H1 (cell line): ENCODE measurements at regions not wholly inside any gene's neighbourhood (a gene's known extent, or its start where the extent isn't known, plus 50 kb on each side); places are given as distances from the start of the nearest gene placed in this dataset.

Experiments
- CEBPB ChIP-seq: IDR thresholded peaks from 2 replicates; pipeline ENCODE4 v1.6.1; 2012; ENCODE audit warnings: low read depth, low read length
- EP300 ChIP-seq, 2 experiments: IDR thresholded peaks; 1 replicate in 1 of 2; 2 replicates in 1 of 2; pipeline ENCODE4 v1.6.1; 2011 to 2012; ENCODE audit warnings: low read depth in 2 of 2, low read length in 2 of 2, mild to moderate bottlenecking in 2 of 2, borderline replicate concordance in 1 of 2, inconsistent platforms in 1 of 2, moderate library complexity in 1 of 2
- GABPA ChIP-seq: IDR thresholded peaks from 2 replicates; pipeline ENCODE4 v1.6.1; 2011; ENCODE audit warnings: mild to moderate bottlenecking, low read length, moderate library complexity, borderline replicate concordance; ENCODE audit not compliant: insufficient read depth
- JUN ChIP-seq: IDR thresholded peaks from 2 replicates; pipeline ENCODE4 v1.6.1; 2011; ENCODE audit warnings: low read depth, mild to moderate bottlenecking, improper control_type of control experiment, low read length
- RAD21 ChIP-seq, 2 experiments: IDR thresholded peaks in 1 of 2; conservative IDR thresholded peaks in 1 of 2; 2 replicates each; pipeline ENCODE4 v1.6.1; 2011; ENCODE audit warnings: low read depth in 2 of 2, low read length in 2 of 2, improper control_type of control experiment in 1 of 2, inconsistent platforms in 1 of 2, mild to moderate bottlenecking in 1 of 2, moderate library complexity in 1 of 2
- SP1 ChIP-seq: IDR thresholded peaks from 2 replicates; pipeline ENCODE4 v1.6.1; 2011; ENCODE audit warnings: low read depth, low read length
- TCF12 ChIP-seq: IDR thresholded peaks from 2 replicates; pipeline ENCODE4 v1.6.1; 2011; ENCODE audit warnings: low read depth, mild to moderate bottlenecking, low read length
- TF ChIP-seq, protein P1 (sequence below): IDR thresholded peaks from 2 replicates; pipeline ENCODE4 v1.6.1; 2011; ENCODE audit warnings: low read length, improper control_type of control experiment

DNA sequence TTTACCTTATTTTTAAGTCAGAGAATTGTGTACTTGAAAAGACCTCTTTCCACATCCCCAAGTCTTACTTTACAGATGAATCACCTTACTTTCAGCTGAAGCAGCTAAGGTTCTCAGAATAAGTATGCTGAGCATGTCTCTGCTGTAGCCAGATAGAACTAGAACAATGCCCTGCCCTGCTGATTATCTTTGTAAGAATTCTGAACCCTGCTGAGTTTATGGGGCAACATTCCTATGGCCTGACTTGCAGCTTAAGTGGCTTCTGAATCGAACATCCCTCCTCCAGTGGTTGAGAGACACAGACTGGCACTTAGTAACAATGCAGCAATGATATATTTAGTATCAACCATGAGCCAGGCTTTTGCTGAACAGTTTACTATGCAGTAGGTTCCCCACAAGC lies 592.0 kb upstream of the WWC1 start (continued):
- TF ChIP-seq RAD21 (IDR thresholded peaks at IDR 0.05 in 1 of 2, conservative IDR thresholded peaks at IDR 0.05 in 1 of 2; ENCODE audit: low read depth in 2 of 2, low read length in 2 of 2) (peak in 1 of 2 experiments; percentile 8; a peak in 2 of 4 replicates), SP1 (peak; percentile 77; the same call in 1 of the 2 replicates), JUN (peak; percentile 78), CEBPB (peak; percentile 87), GABPA (no peak), EP300 (IDR thresholded peaks at IDR 0.05; ENCODE audit: borderline replicate concordance in 1 of 2, low read depth in 2 of 2, low read length in 2 of 2) (peak in 1 of 2 experiments; percentile 76; a peak in 1 of 3 replicates), TCF12 (0 out of 2 replicates have a peak, but pooled peaks have one; percentile 58)
- TF ChIP-seq, protein P1, sequence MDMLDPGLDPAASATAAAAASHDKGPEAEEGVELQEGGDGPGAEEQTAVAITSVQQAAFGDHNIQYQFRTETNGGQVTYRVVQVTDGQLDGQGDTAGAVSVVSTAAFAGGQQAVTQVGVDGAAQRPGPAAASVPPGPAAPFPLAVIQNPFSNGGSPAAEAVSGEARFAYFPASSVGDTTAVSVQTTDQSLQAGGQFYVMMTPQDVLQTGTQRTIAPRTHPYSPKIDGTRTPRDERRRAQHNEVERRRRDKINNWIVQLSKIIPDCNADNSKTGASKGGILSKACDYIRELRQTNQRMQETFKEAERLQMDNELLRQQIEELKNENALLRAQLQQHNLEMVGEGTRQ = no peak
- TF ChIP-seq, all 59 proteins: peak for 17
